NCI-H2227 treated with DMSO at 0.1 percent for 48 hours (cell line): ENCODE measurements at regions not wholly inside any gene's neighbourhood (a gene's known extent, or its start where the extent isn't known, plus 50 kb on each side); places are given as distances from the start of the nearest gene placed in this dataset.

Experiments used
- DNase-seq: peaks from one replicate; lab custom pipeline; 2025; lab: John Stamatoyannopoulos, UW

- no peak for DNase-seq
Measured at GRCh38 chr12:90030726-90031125, 322.1 kb upstream of the ATP2B1 start.

GRCh38 chr12:90029317-90029716 lies 320.7 kb upstream of the ATP2B1 start:
- no peak for DNase-seq

- no peak for DNase-seq
Measured at GRCh38 chr12:90028635-90029051, 320.0 kb upstream of the ATP2B1 start.

GRCh38 chr12:90027889-90028634 lies 319.4 kb upstream of the ATP2B1 start:
- no peak for DNase-seq

DNA sequence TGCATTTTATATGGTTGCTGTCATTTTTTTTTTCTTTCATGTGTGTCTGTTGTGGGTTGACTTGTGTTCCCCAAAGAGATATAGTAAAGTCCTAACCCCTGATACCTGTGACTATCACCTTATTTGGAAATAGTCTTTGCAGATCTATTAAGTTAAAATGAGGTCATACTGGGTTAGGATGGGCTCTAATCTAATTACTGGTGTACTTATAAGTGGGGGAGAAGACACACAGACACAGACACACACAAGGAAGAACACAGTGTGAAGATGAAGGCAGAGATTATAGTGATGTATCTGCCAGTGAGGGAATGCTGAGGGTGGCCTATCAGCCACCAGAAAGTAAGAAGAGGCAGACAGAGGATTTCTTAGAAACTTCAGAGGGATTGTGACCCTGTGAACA lies 318.4 kb upstream of the ATP2B1 start:
- no peak for DNase-seq

DNA sequence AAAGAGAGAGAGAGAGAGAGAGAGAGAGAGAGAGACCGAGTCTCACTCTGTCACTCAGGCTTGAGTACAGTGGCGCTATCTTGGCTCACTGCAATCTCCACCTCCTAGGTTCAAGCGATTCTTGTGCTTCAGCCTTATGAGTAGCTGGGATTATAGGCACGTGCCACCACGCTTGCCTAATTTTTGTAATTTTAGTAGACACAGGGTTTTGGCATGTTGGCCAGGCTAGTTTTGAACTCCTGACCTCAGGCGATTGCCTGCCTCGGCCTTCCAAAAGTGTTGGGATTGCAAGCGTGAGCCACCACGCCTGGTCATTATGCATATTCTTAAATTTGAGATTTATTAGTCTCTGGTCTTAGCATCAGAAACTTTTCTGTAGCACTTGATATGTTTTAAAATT lies 317.9 kb upstream of the ATP2B1 start:
- DNase-seq: no peak

- no peak for DNase-seq
Measured at GRCh38 chr12:90024262-90024661, 315.6 kb upstream of the ATP2B1 start.

DNA sequence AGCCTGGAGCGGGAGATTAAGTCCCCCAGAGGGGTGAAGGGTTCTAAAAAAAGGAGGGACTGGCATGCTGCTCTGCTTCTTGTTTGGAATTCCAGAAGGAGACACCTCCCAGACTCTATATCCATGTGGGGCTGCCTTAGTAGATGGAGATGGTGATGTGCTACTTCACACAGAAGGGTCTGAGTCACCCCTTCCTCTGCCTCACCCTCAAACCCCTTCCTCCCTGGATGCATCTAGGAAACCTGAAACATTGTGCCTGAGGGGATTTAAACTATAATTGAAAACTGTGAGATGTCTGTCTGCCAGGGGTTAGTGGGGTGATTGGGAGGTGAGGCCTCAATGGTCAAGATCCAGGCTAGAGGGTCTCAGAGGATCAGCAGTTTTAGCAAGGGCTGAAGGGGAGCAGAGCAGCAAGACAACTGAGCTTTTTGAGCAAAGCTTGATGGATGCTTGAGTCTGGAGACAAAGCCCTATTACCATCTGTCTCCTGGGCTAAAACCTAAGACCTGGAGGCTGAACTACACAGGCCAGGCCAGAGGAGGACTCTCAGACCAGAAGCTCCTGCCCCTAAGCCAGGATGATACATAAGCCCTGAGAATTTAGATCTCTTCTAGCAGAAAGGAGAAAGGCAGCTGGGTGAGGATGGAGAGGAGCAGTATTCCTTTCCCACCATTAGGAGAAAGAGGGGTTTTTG lies 314.7 kb upstream of the ATP2B1 start:
- DNase-seq: no peak

GRCh38 chr12:90021795-90022440 lies 313.3 kb upstream of the ATP2B1 start:
- DNase-seq: no peak

- no peak for DNase-seq
Measured at GRCh38 chr12:90020881-90021280, 312.2 kb upstream of the ATP2B1 start.

DNA sequence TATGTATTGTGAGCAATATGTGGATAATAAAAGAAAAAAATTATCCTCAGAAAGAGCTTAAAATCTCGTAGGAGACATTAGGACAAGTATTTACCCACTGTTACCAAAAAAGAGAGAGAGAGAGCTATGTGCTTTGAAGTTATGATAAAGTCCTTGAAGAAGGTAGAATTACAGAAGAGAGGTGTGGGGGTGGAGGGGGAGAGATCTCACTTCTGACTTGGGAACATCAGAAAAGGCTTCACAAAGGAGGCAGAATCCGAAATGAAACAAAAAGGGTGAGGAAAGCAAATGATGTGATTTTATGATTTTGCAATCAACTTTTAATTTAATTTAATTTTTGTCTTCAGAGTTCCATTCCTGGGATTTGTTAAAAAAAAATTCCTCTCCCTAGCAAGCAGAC lies 311.8 kb upstream of the ATP2B1 start:
- DNase-seq: no peak

DNA sequence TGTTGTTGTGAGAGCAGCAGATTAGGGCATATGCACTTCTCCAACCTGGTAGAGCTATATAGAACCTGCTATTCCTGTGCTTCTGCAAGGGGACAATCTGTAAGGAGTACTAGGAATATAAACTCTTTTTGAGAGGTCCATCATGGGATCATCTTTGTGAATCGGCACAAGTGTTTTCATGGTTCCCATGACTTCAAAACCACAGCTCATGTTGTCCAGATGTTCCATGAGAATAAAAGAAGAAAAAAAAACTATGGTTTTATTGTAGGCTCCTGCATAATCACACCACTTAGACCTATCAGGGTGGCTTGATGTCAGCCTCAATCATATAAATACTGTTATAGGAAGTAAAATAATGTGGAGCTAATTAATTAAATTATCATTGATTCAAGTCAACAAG lies 311.4 kb upstream of the ATP2B1 start:
- DNase-seq: no peak

GRCh38 chr12:90017316-90017715 lies 308.7 kb upstream of the ATP2B1 start:
- no peak for DNase-seq

DNA sequence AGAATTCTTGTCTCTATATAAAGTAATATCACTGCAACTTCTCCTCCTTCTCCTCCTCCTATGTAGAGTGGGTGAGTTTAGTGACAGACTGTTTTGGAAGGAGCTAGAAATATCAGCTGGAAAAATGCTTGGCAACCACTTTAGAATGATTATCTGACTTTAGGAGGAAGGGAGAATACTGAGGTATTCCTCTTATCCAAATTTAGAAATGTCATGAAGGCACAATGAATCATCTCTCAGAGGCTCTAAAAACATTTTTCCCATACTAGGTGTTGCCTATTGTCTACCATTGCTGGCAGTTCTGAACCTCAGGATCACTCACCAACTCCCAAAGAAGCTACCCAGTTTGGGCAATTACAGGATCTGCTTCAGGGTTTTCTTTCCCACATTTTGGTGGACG lies 306.6 kb upstream of the ATP2B1 start:
- DNase-seq: no peak

GRCh38 chr12:90013409-90013808 lies 304.8 kb upstream of the ATP2B1 start:
- DNase-seq: no peak

- no peak for DNase-seq
Measured at GRCh38 chr12:90010089-90010488, 301.5 kb upstream of the ATP2B1 start.

DNA sequence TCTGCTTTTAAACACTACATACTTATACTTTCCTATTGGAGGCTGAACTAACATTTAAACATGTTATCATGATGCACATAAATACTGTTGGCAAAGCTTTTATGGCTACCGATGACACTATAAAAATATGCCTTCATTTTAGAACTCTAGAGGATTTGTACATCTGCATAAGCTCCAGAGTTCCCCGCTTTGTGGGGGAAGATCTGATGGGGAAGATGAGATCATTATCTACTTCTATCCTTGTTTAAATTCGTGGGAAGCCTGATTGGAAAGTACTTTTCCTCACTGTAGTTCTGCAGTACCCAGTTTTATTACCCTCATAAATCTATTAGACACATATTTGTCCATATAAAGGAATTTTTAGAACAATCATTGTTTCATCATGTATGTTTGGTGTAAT lies 299.6 kb upstream of the ATP2B1 start:
- no peak for DNase-seq

GRCh38 chr12:90004319-90005074 lies 295.9 kb upstream of the ATP2B1 start:
- peak; percentile 30 for DNase-seq

GRCh38 chr12:90003688-90004087 lies 295.1 kb upstream of the ATP2B1 start:
- no peak for DNase-seq

- DNase-seq: no peak
Measured at GRCh38 chr12:90000721-90001120, 292.1 kb upstream of the ATP2B1 start.

GRCh38 chr12:89999699-90000505 lies 291.3 kb upstream of the ATP2B1 start:
- DNase-seq: no peak

GRCh38 chr12:89995870-89996269 lies 287.2 kb upstream of the ATP2B1 start:
- DNase-seq: no peak
